ENCODE measurements at regions not wholly inside any gene's neighbourhood (a gene's known extent, or its start where the extent isn't known, plus 50 kb on each side); places are given as distances from the start of the nearest gene placed in this dataset.

GRCh38 chr18:10239103-10239502 lies 215.3 kb upstream of the APCDD1 start:
- no peaks in the 10 kb centered on the region for H3K9me3 ChIP-seq (ENCODE audit: control insufficient read depth, insufficient read depth, low read length)
- no peaks in the 10 kb centered on the region for H3K9me2 ChIP-seq (replicated peaks; ENCODE audit: control insufficient read depth, low read length)
- peaks cover 3% of the 10 kb centered on the region for H3K4me1 ChIP-seq (ENCODE audit: control insufficient read depth, low read length)
- no peak overlapping the region for H3K4me2 ChIP-seq (ENCODE audit: low read length)
- H3K36me3 ChIP-seq (ENCODE audit: control insufficient read depth, low read length), result no peaks in the 10 kb centered on the region
- TF ChIP-seq EZH2phosphoT487 (IDR thresholded peaks at IDR 0.05; ENCODE audit: borderline replicate concordance, low read length), result no peak
- no peaks in the 10 kb centered on the region for H3F3A ChIP-seq (ENCODE audit: control insufficient read depth, insufficient read depth)
- no peak overlapping the region for H3K4me3 ChIP-seq (ENCODE audit: low read length)
- no peaks in the 10 kb centered on the region for H3K79me2 ChIP-seq (ENCODE audit: control insufficient read depth, low read length)
- no peak overlapping the region for H3K27ac ChIP-seq (ENCODE audit: low read depth, low read length)
- no peaks in the 10 kb centered on the region for H4K20me1 ChIP-seq (ENCODE audit: control insufficient read depth, insufficient read depth, low read depth, low read length)
- no peaks in the 10 kb centered on the region for H3K27me3 ChIP-seq (ENCODE audit: control insufficient read depth, low read length)

- no peaks in the 10 kb centered on the region for H3K79me2 ChIP-seq (ENCODE audit: control insufficient read depth, low read length)
- no peaks in the 10 kb centered on the region for H3K9me2 ChIP-seq (replicated peaks; ENCODE audit: control insufficient read depth, low read length)
- no peak overlapping the region for H3K4me2 ChIP-seq (ENCODE audit: low read length)
- no peak overlapping the region for H3K27ac ChIP-seq (ENCODE audit: low read depth, low read length)
- H3F3A ChIP-seq (ENCODE audit: control insufficient read depth, insufficient read depth), result no peaks in the 10 kb centered on the region
- H4K20me1 ChIP-seq (ENCODE audit: control insufficient read depth, insufficient read depth, low read depth, low read length), result no peaks in the 10 kb centered on the region
- peaks cover 3% of the 10 kb centered on the region for H3K4me1 ChIP-seq (ENCODE audit: control insufficient read depth, low read length)
- no peak overlapping the region for H3K4me3 ChIP-seq (ENCODE audit: low read length)
- no peaks in the 10 kb centered on the region for H3K9me3 ChIP-seq (ENCODE audit: control insufficient read depth, insufficient read depth, low read length)
- H3K36me3 ChIP-seq (ENCODE audit: control insufficient read depth, low read length), result no peaks in the 10 kb centered on the region
- no peak for TF ChIP-seq EZH2phosphoT487 (IDR thresholded peaks at IDR 0.05; ENCODE audit: borderline replicate concordance, low read length)
- no peaks in the 10 kb centered on the region for H3K27me3 ChIP-seq (ENCODE audit: control insufficient read depth, low read length)
Observed at GRCh38 chr18:10239991-10240634, 214.3 kb upstream of the APCDD1 start.

- Histone ChIP-seq H3F3A (ENCODE audit: control insufficient read depth, insufficient read depth) (no peaks in the 10 kb centered on the region), H3K9me2 (replicated peaks; ENCODE audit: control insufficient read depth, low read length) (no peaks in the 10 kb centered on the region)
- TF ChIP-seq EZH2phosphoT487 (IDR thresholded peaks at IDR 0.05; ENCODE audit: borderline replicate concordance, low read length), result no peak
- no peak for TF ChIP-seq CTCF (IDR thresholded peaks at IDR 0.05; ENCODE audit: low read depth, low read length, poor library complexity, severe bottlenecking)
Observed at GRCh38 chr18:10240973-10241372, 213.5 kb upstream of the APCDD1 start.

GRCh38 chr18:10241579-10241978 lies 212.9 kb upstream of the APCDD1 start:
- H3K9me3 ChIP-seq (ENCODE audit: control insufficient read depth, insufficient read depth, low read length), result no peaks in the 10 kb centered on the region
- no peaks in the 10 kb centered on the region for H3K27me3 ChIP-seq (ENCODE audit: control insufficient read depth, low read length)
- TF ChIP-seq CTCF (IDR thresholded peaks at IDR 0.05; ENCODE audit: low read depth, low read length, poor library complexity, severe bottlenecking) (no peak), EZH2phosphoT487 (IDR thresholded peaks at IDR 0.05; ENCODE audit: borderline replicate concordance, low read length) (no peak)
- no peaks in the 10 kb centered on the region for H3K79me2 ChIP-seq (ENCODE audit: control insufficient read depth, low read length)
- no peak overlapping the region for H3K4me2 ChIP-seq (ENCODE audit: low read length)
- peaks cover 3% of the 10 kb centered on the region for H3K4me1 ChIP-seq (ENCODE audit: control insufficient read depth, low read length)
- no peak overlapping the region for H3K27ac ChIP-seq (ENCODE audit: low read depth, low read length)
- H4K20me1 ChIP-seq (ENCODE audit: control insufficient read depth, insufficient read depth, low read depth, low read length), result no peaks in the 10 kb centered on the region
- no peaks in the 10 kb centered on the region for H3K36me3 ChIP-seq (ENCODE audit: control insufficient read depth, low read length)
- no peak overlapping the region for H3K4me3 ChIP-seq (ENCODE audit: low read length)
- no peaks in the 10 kb centered on the region for H3K9me2 ChIP-seq (replicated peaks; ENCODE audit: control insufficient read depth, low read length)
- no peaks in the 10 kb centered on the region for H3F3A ChIP-seq (ENCODE audit: control insufficient read depth, insufficient read depth)

More at GRCh38 chr18:10240973-10241372, 213.5 kb upstream of the APCDD1 start:
- H3K79me2 ChIP-seq (ENCODE audit: control insufficient read depth, low read length), result no peaks in the 10 kb centered on the region
- H3K36me3 ChIP-seq (ENCODE audit: control insufficient read depth, low read length), result no peaks in the 10 kb centered on the region
- H3K27me3 ChIP-seq (ENCODE audit: control insufficient read depth, low read length), result no peaks in the 10 kb centered on the region
- no peak overlapping the region for H3K27ac ChIP-seq (ENCODE audit: low read depth, low read length)
- H3K9me3 ChIP-seq (ENCODE audit: control insufficient read depth, insufficient read depth, low read length), result no peaks in the 10 kb centered on the region
- peaks cover 3% of the 10 kb centered on the region for H3K4me1 ChIP-seq (ENCODE audit: control insufficient read depth, low read length)
- H4K20me1 ChIP-seq (ENCODE audit: control insufficient read depth, insufficient read depth, low read depth, low read length), result no peaks in the 10 kb centered on the region
- no peak overlapping the region for H3K4me2 ChIP-seq (ENCODE audit: low read length)
- no peak overlapping the region for H3K4me3 ChIP-seq (ENCODE audit: low read length)
